Endothelial cell of umbilical vein (primary cell): ENCODE measurements at regions not wholly inside any gene's neighbourhood (a gene's known extent, or its start where the extent isn't known, plus 50 kb on each side); places are given as distances from the start of the nearest gene placed in this dataset.

Source experiments
- BruUV-seq: library from RNA; stranded (reverse); fragments of 400-500 nt; replicated peaks from 2 replicates; lab custom pipeline; 2021; lab: Mats Ljungman, UMichigan
- CTCF ChIA-PET: fragments of 300-600, 350-600 bp; sonication (Branson Sonifier 250); formaldehyde crosslinking; loops from one replicate; lab custom pipeline; 2021; ENCODE audit warnings: antibody characterized with exemption, inconsistent platforms; lab: Charles Lee
- POLR2A ChIA-PET: fragments of 300-600, 350-600 bp; sonication (Branson Sonifier 250); formaldehyde crosslinking; loops from one replicate; lab custom pipeline; 2021; ENCODE audit warnings: antibody characterized with exemption, inconsistent platforms; lab: Charles Lee
- DNase-seq: peaks from one replicate; pipeline ENCODE4 v3.0.0-alpha.2; 2011; ENCODE audit warnings: low read depth, low spot score
- FAIRE-seq: peaks from 2 replicates; lab custom pipeline; 2011; peaks lifted over from hg19 to GRCh38; lab: Jason Lieb, UNC
- H2AFZ ChIP-seq: 2 replicates; pipeline ENCODE4 v1.6.0; 2012; ENCODE audit warnings: low read depth, low read length, control low read depth, inconsistent platforms
- H3K27ac ChIP-seq: 2 replicates; pipeline ENCODE4 v1.5.1; 2011; ENCODE audit warnings: low read depth, mild to moderate bottlenecking, control low read depth, low read length, moderate library complexity; ENCODE audit not compliant: insufficient read depth
- H3K27me3 ChIP-seq, 2 experiments: 2 replicates each; pipeline versions ENCODE4 v1.6.0 to v1.6.1; 2011; ENCODE audit warnings: low read length in 2 of 2, mixed read lengths in 1 of 2; ENCODE audit not compliant: control insufficient read depth in 2 of 2, insufficient read depth in 2 of 2
- H3K36me3 ChIP-seq, 2 experiments: 2 replicates in 1 of 2; 3 replicates in 1 of 2; pipeline ENCODE4 v1.5.1; 2011; ENCODE audit warnings: low read length in 2 of 2, mild to moderate bottlenecking in 1 of 2, moderate library complexity in 1 of 2; ENCODE audit not compliant: control insufficient read depth in 2 of 2, insufficient read depth in 2 of 2; ENCODE audit errors: extremely low read depth in 1 of 2
- H3K4me1 ChIP-seq: 3 replicates; pipeline ENCODE4 v1.5.1; 2011; ENCODE audit warnings: mild to moderate bottlenecking, low read length; ENCODE audit not compliant: control insufficient read depth, insufficient read depth; ENCODE audit errors: extremely low read depth
- H3K4me2 ChIP-seq: 2 replicates; pipeline ENCODE4 v1.6.1; 2011; ENCODE audit warnings: low read length, control low read depth, mixed read lengths; ENCODE audit not compliant: insufficient read depth
- H3K4me3 ChIP-seq, 3 experiments: fragments of 200-600 bp in 1 of 3; sonication (generic), shearing (Covaris generic) in 1 of 3; replicated peaks in 1 of 3; 2 replicates each; pipeline ENCODE4 v1.5.1; 2011 to 2016; ENCODE audit warnings: control low read depth in 3 of 3, low read length in 3 of 3, mild to moderate bottlenecking in 2 of 3, inconsistent platforms in 1 of 3, low read depth in 1 of 3, moderate library complexity in 1 of 3; ENCODE audit not compliant: insufficient read depth in 1 of 3
- H3K79me2 ChIP-seq: 2 replicates; pipeline ENCODE4 v1.6.0; 2012; ENCODE audit warnings: low read length, inconsistent platforms; ENCODE audit not compliant: control insufficient read depth, insufficient read depth
- H3K9ac ChIP-seq: replicated peaks from 2 replicates; pipeline ENCODE3; 2011; ENCODE audit warnings: low read length, control low read depth; ENCODE audit not compliant: insufficient read depth; ENCODE audit errors: extremely low read depth
- H3K9me1 ChIP-seq: replicated peaks from 3 replicates; pipeline ENCODE4 v1.6.0; 2011; ENCODE audit warnings: mild to moderate bottlenecking, low read length; ENCODE audit not compliant: control insufficient read depth, insufficient read depth; ENCODE audit errors: extremely low read depth
- H3K9me3 ChIP-seq: replicated peaks from 2 replicates; pipeline ENCODE4 v1.5.1; 2012; ENCODE audit warnings: low read length, inconsistent platforms; ENCODE audit not compliant: control insufficient read depth, insufficient read depth
- H4K20me1 ChIP-seq: replicated peaks from 2 replicates; pipeline ENCODE3; 2011; ENCODE audit warnings: mild to moderate bottlenecking, low read length; ENCODE audit not compliant: control insufficient read depth, insufficient read depth; ENCODE audit errors: extremely low read depth
- CTCF ChIP-seq, 2 donors: IDR thresholded peaks; 1 replicate in 1 of 2; 2 replicates in 1 of 2; pipeline ENCODE4 v1.5.1; 2011; ENCODE audit warnings: low read length in 2 of 2, mild to moderate bottlenecking in 2 of 2, moderate library complexity in 2 of 2, control low read depth in 1 of 2, inconsistent platforms in 1 of 2, low read depth in 1 of 2; ENCODE audit not compliant: insufficient read depth in 1 of 2; ENCODE audit errors: extremely low read depth in 1 of 2
- EZH2 ChIP-seq: IDR thresholded peaks from 2 replicates; pipeline ENCODE4 v1.6.1; 2012; ENCODE audit warnings: borderline replicate concordance, low read depth, mild to moderate bottlenecking, moderate library complexity, low read length, inconsistent platforms; ENCODE audit not compliant: severe bottlenecking
- FOS ChIP-seq: IDR thresholded peaks from 2 replicates; pipeline ENCODE4 v1.6.1; 2011; ENCODE audit warnings: mild to moderate bottlenecking, low read length, moderate library complexity, borderline replicate concordance; ENCODE audit not compliant: insufficient read depth
- GATA2 ChIP-seq: IDR thresholded peaks from 2 replicates; pipeline ENCODE4 v1.7.0; 2011; ENCODE audit warnings: low read depth, mild to moderate bottlenecking, moderate library complexity, mixed read lengths, low read length; ENCODE audit not compliant: insufficient read length, insufficient read depth
- JUN ChIP-seq: IDR thresholded peaks from 2 replicates; pipeline ENCODE4 v1.6.1; 2011; ENCODE audit warnings: borderline replicate concordance, low read depth; ENCODE audit not compliant: insufficient read length, insufficient read depth
- MAX ChIP-seq: IDR thresholded peaks from 2 replicates; pipeline ENCODE4 v1.6.1; 2011; ENCODE audit not compliant: insufficient read depth, insufficient read length
- MYC ChIP-seq: IDR thresholded peaks from one replicate; pipeline ENCODE4 v1.6.1; 2011; ENCODE audit warnings: mild to moderate bottlenecking, low read depth, low read length
- POLR2A ChIP-seq: IDR thresholded peaks from 2 replicates; pipeline ENCODE4 v1.6.1; 2012; ENCODE audit warnings: low read depth, mild to moderate bottlenecking, control low read depth, low read length
- POLR2AphosphoS5 ChIP-seq: IDR thresholded peaks from 2 replicates; pipeline ENCODE4 v1.6.1; 2012; ENCODE audit warnings: low read depth, mild to moderate bottlenecking, control low read depth, low read length, moderate library complexity; ENCODE audit not compliant: insufficient read depth
- dilution Hi-C: fragments of 300-500 bp; cut with MboI; formaldehyde crosslinking; loops from one replicate; pipeline ENCODE4 v1.15.0; 2019; ENCODE audit warnings: low sequenced_read_pairs; ENCODE audit not compliant: extremely low pct_ligation_motif_present
- intact Hi-C: fragments of 100-400 bp; cut with micrococcal nuclease; formaldehyde crosslinking; loops from one replicate; pipeline ENCODE4 v1.10.0; 2022

- no peak for DNase-seq
- Histone ChIP-seq H3K27me3 (no peaks in the 10 kb centered on the region), H4K20me1 (no peaks in the 10 kb centered on the region), H3K4me2 (no peak overlapping the region), H3K27ac (no peak overlapping the region), H3K36me3 (no peaks in the 10 kb centered on the region), H3K9me3 (no peaks in the 10 kb centered on the region), H3K9me1 (no peaks in the 10 kb centered on the region), H3K4me3 (no peak overlapping the region), H3K4me1 (no peaks in the 10 kb centered on the region), H3K79me2 (no peaks in the 10 kb centered on the region), H2AFZ (no peak overlapping the region), H3K9ac (no peak overlapping the region)
- ChIA-PET POLR2A (no interaction called here), CTCF (interaction anchor here (1.2 kb wide), 1 partner anchor 52 kb away, joined by 4 read pairs; no protein-coding TSS in a partner anchor)
- TF ChIP-seq MAX (no peak), POLR2AphosphoS5 (no peak), GATA2 (no peak), EZH2 (no peak), POLR2A (no peak), CTCF (IDR thresholded peaks at IDR 0.05; ENCODE audit: extremely low read depth in 1 of 2, insufficient read depth in 1 of 2, low read depth in 1 of 2, low read length in 2 of 2) (no peak), JUN (no peak), FOS (no peak), MYC (no peak)
- dilution Hi-C loops (no loop called here), intact Hi-C loops (no loop called here)
- no TSS peak for BruUV-seq
- FAIRE-seq = no peak
Observed at GRCh38 chr5:138631096-138631928, 56.1 kb upstream of the HSPA9 start.
